ENCODE measurements at regions not wholly inside any gene's neighbourhood (a gene's known extent, or its start where the extent isn't known, plus 50 kb on each side); places are given as distances from the start of the nearest gene placed in this dataset.

DNA sequence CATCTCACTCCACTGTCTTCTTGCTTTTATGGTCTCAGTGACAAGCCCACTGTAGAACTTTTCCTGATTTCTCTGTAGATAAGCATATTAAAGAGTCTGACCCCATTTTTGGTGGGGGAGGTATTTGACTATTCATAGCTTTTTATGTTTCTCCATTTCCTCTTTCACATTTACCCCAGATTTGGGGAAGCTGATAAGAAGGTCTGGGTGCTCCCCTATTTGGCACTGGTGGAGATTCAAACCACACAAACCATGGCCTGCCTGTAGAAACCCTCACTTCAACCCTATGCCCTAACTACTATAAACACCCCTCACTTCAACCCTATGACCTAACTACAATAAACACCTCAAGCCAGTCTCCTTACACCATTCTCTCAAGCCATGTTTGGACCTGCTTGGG lies 196.2 kb upstream of the SYNDIG1 start:
- no peaks in the 10 kb centered on the region for H3K4me1 Mint-ChIP-seq (ENCODE audit: low read depth, unreplicated experiment)
- no peak overlapping the region for H3K4me3 Mint-ChIP-seq (ENCODE audit: low read depth, unreplicated experiment)

DNA sequence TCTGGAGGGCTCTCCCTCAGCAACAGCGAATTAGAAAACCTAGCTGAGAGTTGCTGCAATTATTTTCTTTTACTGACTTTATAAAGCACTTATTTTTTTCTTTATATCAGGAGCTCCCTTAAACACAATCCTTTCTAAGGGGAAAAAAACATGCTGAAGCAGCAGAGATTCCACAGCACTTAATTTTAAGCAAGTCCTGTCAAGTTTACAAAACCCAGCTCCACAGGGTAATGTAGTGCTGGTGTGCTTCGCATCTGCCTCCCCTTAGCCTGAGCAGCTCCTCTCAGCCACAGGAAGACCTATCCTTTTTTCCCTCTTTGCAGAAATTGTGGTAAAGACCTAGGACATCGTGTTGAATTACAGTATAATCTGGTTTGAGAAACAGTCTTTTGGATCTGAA lies 208.1 kb upstream of the SYNDIG1 start:
- H3K9me3 Mint-ChIP-seq (ENCODE audit: low read depth, unreplicated experiment): no peaks in the 10 kb centered on the region
- TF ChIP-seq, protein P1, sequence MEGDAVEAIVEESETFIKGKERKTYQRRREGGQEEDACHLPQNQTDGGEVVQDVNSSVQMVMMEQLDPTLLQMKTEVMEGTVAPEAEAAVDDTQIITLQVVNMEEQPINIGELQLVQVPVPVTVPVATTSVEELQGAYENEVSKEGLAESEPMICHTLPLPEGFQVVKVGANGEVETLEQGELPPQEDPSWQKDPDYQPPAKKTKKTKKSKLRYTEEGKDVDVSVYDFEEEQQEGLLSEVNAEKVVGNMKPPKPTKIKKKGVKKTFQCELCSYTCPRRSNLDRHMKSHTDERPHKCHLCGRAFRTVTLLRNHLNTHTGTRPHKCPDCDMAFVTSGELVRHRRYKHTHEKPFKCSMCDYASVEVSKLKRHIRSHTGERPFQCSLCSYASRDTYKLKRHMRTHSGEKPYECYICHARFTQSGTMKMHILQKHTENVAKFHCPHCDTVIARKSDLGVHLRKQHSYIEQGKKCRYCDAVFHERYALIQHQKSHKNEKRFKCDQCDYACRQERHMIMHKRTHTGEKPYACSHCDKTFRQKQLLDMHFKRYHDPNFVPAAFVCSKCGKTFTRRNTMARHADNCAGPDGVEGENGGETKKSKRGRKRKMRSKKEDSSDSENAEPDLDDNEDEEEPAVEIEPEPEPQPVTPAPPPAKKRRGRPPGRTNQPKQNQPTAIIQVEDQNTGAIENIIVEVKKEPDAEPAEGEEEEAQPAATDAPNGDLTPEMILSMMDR (IDR thresholded peaks at IDR 0.05; ENCODE audit: unreplicated experiment): no peak
- H3K27me3 Mint-ChIP-seq (ENCODE audit: unreplicated experiment): no peaks in the 10 kb centered on the region
- no peak overlapping the region for H3K4me3 Mint-ChIP-seq (ENCODE audit: low read depth, unreplicated experiment)
- H3K27ac Mint-ChIP-seq (ENCODE audit: unreplicated experiment): no peak overlapping the region
- BruUV-seq (replicated peaks): no TSS peak
- intact Hi-C loops (cut with micrococcal nuclease; ENCODE audit: unreplicated experiment): no loop called here
- DNase-seq: no peak
- no peaks in the 10 kb centered on the region for H3K36me3 Mint-ChIP-seq (ENCODE audit: insufficient read depth, unreplicated experiment)
- CTCF ChIA-PET: no interaction called here
- no peaks in the 10 kb centered on the region for H3K4me1 Mint-ChIP-seq (ENCODE audit: low read depth, unreplicated experiment)

More for the DNA sequence above, 196.2 kb upstream of the SYNDIG1 start:
- H3K36me3 Mint-ChIP-seq (ENCODE audit: insufficient read depth, unreplicated experiment): no peaks in the 10 kb centered on the region
- no peak overlapping the region for H3K27ac Mint-ChIP-seq (ENCODE audit: unreplicated experiment)
- intact Hi-C loops (cut with micrococcal nuclease; ENCODE audit: unreplicated experiment): no loop called here
- BruUV-seq (replicated peaks): no TSS peak
- DNase-seq: no peak
- CTCF ChIA-PET: no interaction called here
- no peaks in the 10 kb centered on the region for H3K9me3 Mint-ChIP-seq (ENCODE audit: low read depth, unreplicated experiment)
- H3K27me3 Mint-ChIP-seq (ENCODE audit: unreplicated experiment): peaks cover 14% of the 10 kb centered on the region
- TF ChIP-seq, protein P1 (IDR thresholded peaks at IDR 0.05; ENCODE audit: unreplicated experiment): no peak

DNA sequence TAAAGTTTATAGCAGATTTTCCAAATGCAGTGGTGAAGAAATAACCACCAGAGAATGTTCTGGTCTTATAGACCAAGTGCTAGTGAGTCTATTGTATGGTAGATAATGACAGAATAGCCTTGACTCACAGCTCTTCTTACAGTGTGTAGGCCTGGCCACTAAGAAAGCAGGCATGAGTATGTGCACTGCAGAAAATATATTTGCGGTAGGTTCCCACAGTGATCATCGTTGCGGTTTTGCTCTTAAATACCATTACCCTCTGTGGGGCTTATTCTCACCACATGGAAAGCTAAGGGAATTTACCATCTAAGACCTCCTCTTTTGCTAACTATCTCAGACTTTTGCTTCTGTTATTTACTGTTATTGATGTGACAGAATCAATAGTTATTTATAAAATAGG lies 212.3 kb upstream of the SYNDIG1 start:
- no peak overlapping the region for H3K27ac Mint-ChIP-seq (ENCODE audit: unreplicated experiment)
- no peak overlapping the region for H3K4me3 Mint-ChIP-seq (ENCODE audit: low read depth, unreplicated experiment)
- H3K27me3 Mint-ChIP-seq (ENCODE audit: unreplicated experiment): no peaks in the 10 kb centered on the region
- TF ChIP-seq, protein P1 (IDR thresholded peaks at IDR 0.05; ENCODE audit: unreplicated experiment): no peak
- intact Hi-C loops (cut with micrococcal nuclease; ENCODE audit: unreplicated experiment): loop anchor here (10.0 kb wide), 1 partner anchor 62 kb away; no protein-coding TSS in a partner anchor
- no TSS peak for BruUV-seq (replicated peaks)
- H3K4me1 Mint-ChIP-seq (ENCODE audit: low read depth, unreplicated experiment): no peaks in the 10 kb centered on the region
- DNase-seq: no peak
- CTCF ChIA-PET: no interaction called here
- no peaks in the 10 kb centered on the region for H3K36me3 Mint-ChIP-seq (ENCODE audit: insufficient read depth, unreplicated experiment)
- no peaks in the 10 kb centered on the region for H3K9me3 Mint-ChIP-seq (ENCODE audit: low read depth, unreplicated experiment)

DNA sequence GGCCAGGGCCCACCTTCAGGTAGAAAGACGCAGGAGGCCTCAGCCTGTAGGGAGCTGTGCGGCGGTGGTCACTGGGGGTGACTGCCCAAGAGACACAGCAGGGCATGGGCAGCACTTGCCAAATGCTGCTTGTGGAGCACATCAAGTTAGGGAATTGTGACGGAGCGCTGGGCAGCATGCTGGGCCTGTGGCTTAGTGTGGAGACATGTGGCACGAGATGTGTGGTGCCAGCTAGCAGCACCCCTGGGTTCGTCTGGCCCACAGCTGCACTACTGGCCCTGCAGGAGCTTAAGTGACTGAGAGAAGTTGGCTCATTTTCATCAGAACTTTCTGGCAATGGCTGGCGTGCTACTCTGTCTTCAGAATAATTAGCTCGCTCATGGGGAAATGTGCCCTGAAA lies 213.1 kb upstream of the SYNDIG1 start:
- BruUV-seq (replicated peaks): no TSS peak
- no peaks in the 10 kb centered on the region for H3K27me3 Mint-ChIP-seq (ENCODE audit: unreplicated experiment)
- H3K9me3 Mint-ChIP-seq (ENCODE audit: low read depth, unreplicated experiment): no peaks in the 10 kb centered on the region
- TF ChIP-seq, protein P1 (IDR thresholded peaks at IDR 0.05; ENCODE audit: unreplicated experiment): no peak
- no peaks in the 10 kb centered on the region for H3K36me3 Mint-ChIP-seq (ENCODE audit: insufficient read depth, unreplicated experiment)
- H3K4me1 Mint-ChIP-seq (ENCODE audit: low read depth, unreplicated experiment): no peaks in the 10 kb centered on the region
- CTCF ChIA-PET: no interaction called here
- no peak for DNase-seq
- no peak overlapping the region for H3K4me3 Mint-ChIP-seq (ENCODE audit: low read depth, unreplicated experiment)
- no peak overlapping the region for H3K27ac Mint-ChIP-seq (ENCODE audit: unreplicated experiment)
- intact Hi-C loops (cut with micrococcal nuclease; ENCODE audit: unreplicated experiment): loop anchor here (10.0 kb wide), 1 partner anchor 62 kb away; no protein-coding TSS in a partner anchor
